Caco-2 (cell line): ENCODE measurements at regions not wholly inside any gene's neighbourhood (a gene's known extent, or its start where the extent isn't known, plus 50 kb on each side); places are given as distances from the start of the nearest gene placed in this dataset.

ENCODE experiments used
- BruUV-seq: library from RNA; stranded (reverse); fragments of 400-500 nt; replicated peaks from 2 replicates; lab custom pipeline; 2021; lab: Mats Ljungman, UMichigan
- CTCF ChIA-PET: fragments of 300-600 bp; sonication (Branson Sonifier 250); formaldehyde crosslinking; loops from one replicate; lab custom pipeline; 2022; ENCODE audit warnings: antibody characterized with exemption; lab: Charles Lee
- POLR2A ChIA-PET: fragments of 300-600 bp; sonication (Branson Sonifier 250); formaldehyde crosslinking; loops from one replicate; lab custom pipeline; 2022; ENCODE audit warnings: antibody characterized with exemption; lab: Charles Lee
- DNase-seq, 2 experiments: peaks; one replicate each; pipeline versions ENCODE4 v3.0.0 to v3.0.0-alpha.2; 2020 to 2022
- H3K27me3 ChIP-seq: replicated peaks from 2 replicates; pipeline ENCODE4 v1.6.0; 2011; ENCODE audit warnings: low read length; ENCODE audit not compliant: control insufficient read depth, insufficient read depth
- H3K36me3 ChIP-seq: 2 replicates; pipeline ENCODE4 v1.5.1; 2011; ENCODE audit warnings: low read length; ENCODE audit not compliant: control insufficient read depth, insufficient read depth
- H3K4me1 ChIP-seq: fragments of 250-450 bp; sonication (Bioruptor Pico); 2 replicates; pipeline ENCODE4 v1.5.1; 2020; ENCODE audit warnings: mild to moderate bottlenecking
- H3K4me3 ChIP-seq: 2 replicates; pipeline ENCODE4 v1.5.1; 2011; ENCODE audit warnings: low read depth, mild to moderate bottlenecking, control low read depth, low read length
- H3K9me3 ChIP-seq: fragments of 250-450 bp; sonication (Bioruptor Pico); 2 replicates; pipeline ENCODE4 v1.5.1; 2020; ENCODE audit warnings: mild to moderate bottlenecking, moderate library complexity
- H3K27ac Mint-ChIP-seq: one replicate; pipeline ENCODE4 v1.8.0; 2022; ENCODE audit warnings: mixed read lengths; ENCODE audit not compliant: unreplicated experiment
- H3K27me3 Mint-ChIP-seq: one replicate; pipeline ENCODE4 v1.8.0; 2022; ENCODE audit warnings: mixed read lengths; ENCODE audit not compliant: insufficient read depth, unreplicated experiment
- H3K36me3 Mint-ChIP-seq: one replicate; pipeline ENCODE4 v1.8.0; 2022; ENCODE audit warnings: mild to moderate bottlenecking, mixed read lengths; ENCODE audit not compliant: insufficient read depth, unreplicated experiment
- H3K4me1 Mint-ChIP-seq: one replicate; pipeline ENCODE4 v1.8.0; 2022; ENCODE audit warnings: low read depth, mixed read lengths; ENCODE audit not compliant: unreplicated experiment
- H3K4me3 Mint-ChIP-seq: one replicate; pipeline ENCODE4 v1.8.0; 2022; ENCODE audit warnings: mild to moderate bottlenecking, moderate library complexity, mixed read lengths; ENCODE audit not compliant: unreplicated experiment
- H3K9me3 Mint-ChIP-seq: one replicate; pipeline ENCODE4 v1.8.0; 2022; ENCODE audit warnings: mixed read lengths; ENCODE audit not compliant: unreplicated experiment
- intact Hi-C: fragments of 100-400 bp; cut with micrococcal nuclease; formaldehyde crosslinking; loops from one replicate; pipeline ENCODE4 v1.10.0; 2022; ENCODE audit not compliant: unreplicated experiment
- TF ChIP-seq, protein P1 (sequence below), 2 experiments: fragments of 200-600 bp in 1 of 2; IDR thresholded peaks; 1 replicate in 1 of 2; 2 replicates in 1 of 2; pipeline versions ENCODE4 v1.5.1 to v1.8.0; 2011 to 2022; ENCODE audit warnings: antibody characterized with exemption in 1 of 2, control low read depth in 1 of 2, inconsistent platforms in 1 of 2, low read depth in 1 of 2, low read length in 1 of 2, mild to moderate bottlenecking in 1 of 2, moderate library complexity in 1 of 2; ENCODE audit not compliant: insufficient read depth in 1 of 2, severe bottlenecking in 1 of 2, unreplicated experiment in 1 of 2

DNA sequence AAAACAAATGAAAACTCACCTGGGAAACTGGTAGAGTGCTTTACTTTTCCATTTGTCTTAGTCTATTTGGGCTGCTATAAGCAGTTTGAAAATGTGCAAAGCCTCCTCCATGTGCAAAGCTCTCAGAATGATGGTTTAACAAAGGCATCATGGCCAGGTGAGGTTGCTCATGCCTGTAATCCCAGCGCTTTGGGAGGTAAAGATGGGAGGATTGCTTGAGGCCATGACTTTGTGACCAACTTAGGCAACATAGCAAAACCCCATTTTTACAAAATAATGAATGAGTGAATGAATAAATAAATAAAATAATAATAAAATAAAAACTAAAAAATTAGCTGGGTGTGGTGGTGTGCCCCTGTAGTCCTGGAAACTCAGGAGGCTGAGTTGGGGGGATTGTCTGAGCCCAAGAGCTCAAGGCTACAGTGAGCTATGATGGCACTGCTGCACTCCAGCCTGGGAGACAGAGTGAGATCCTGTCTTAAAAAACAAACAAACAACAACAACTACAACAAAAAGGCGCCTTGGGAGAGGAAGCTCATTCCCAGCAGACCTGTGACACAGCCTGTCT, 71.8 kb downstream of the MYCN start:
- Histone ChIP-seq H3K27me3 (no peaks in the 10 kb centered on the region), H3K4me1 (peaks cover 18% of the 10 kb centered on the region; the same call in 1 of the 2 replicates), H3K9me3 (no peaks in the 10 kb centered on the region), H3K4me3 (no peak overlapping the region), H3K36me3 (no peaks in the 10 kb centered on the region)
- BruUV-seq, result no TSS peak
- Mint-ChIP-seq H3K4me1 (peaks cover 20% of the 10 kb centered on the region), H3K27ac (peak overlapping the region; percentile 96), H3K27me3 (no peaks in the 10 kb centered on the region), H3K9me3 (no peaks in the 10 kb centered on the region), H3K4me3 (peak overlapping the region; percentile 75), H3K36me3 (peaks cover 13% of the 10 kb centered on the region)
- intact Hi-C loops, result loop anchor here (2.0 to 10.0 kb wide), 4 partner anchors 25 to 377 kb away; partner anchors contain the start of gene MYCN
- CTCF ChIA-PET, result interaction anchor here (1.2 kb wide), 1 partner anchor 73 kb away, joined by 3 read pairs; no protein-coding TSS in a partner anchor
- TF ChIP-seq, protein P1, sequence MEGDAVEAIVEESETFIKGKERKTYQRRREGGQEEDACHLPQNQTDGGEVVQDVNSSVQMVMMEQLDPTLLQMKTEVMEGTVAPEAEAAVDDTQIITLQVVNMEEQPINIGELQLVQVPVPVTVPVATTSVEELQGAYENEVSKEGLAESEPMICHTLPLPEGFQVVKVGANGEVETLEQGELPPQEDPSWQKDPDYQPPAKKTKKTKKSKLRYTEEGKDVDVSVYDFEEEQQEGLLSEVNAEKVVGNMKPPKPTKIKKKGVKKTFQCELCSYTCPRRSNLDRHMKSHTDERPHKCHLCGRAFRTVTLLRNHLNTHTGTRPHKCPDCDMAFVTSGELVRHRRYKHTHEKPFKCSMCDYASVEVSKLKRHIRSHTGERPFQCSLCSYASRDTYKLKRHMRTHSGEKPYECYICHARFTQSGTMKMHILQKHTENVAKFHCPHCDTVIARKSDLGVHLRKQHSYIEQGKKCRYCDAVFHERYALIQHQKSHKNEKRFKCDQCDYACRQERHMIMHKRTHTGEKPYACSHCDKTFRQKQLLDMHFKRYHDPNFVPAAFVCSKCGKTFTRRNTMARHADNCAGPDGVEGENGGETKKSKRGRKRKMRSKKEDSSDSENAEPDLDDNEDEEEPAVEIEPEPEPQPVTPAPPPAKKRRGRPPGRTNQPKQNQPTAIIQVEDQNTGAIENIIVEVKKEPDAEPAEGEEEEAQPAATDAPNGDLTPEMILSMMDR (IDR thresholded peaks at IDR 0.05; ENCODE audit: insufficient read depth in 1 of 2, low read depth in 1 of 2, low read length in 1 of 2, severe bottlenecking in 1 of 2, unreplicated experiment in 1 of 2), result no peak
- DNase-seq, result no peak
- POLR2A ChIA-PET, result interaction anchor here (0.5 to 0.6 kb wide), 3 partner anchors 114 to 410 kb away, joined by 3 read pairs; no protein-coding TSS in a partner anchor

DNA sequence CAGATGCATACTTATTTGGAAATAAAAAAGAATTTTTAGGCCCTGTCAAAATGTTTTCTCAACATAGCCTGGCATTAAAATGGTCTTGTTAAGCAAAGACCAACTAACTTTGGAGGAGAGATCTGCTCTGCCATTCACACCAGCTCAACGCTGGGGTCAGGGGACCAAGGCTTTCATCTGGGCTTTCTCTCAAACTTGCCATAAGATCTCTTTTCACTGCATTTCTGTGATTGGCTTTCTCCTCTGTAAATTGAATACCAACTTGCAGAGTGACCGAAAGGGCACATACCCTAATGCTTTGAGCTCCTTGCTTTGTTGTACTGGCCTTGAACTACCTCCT, 71.2 kb downstream of the MYCN start:
- H3K4me3 ChIP-seq, result no peak overlapping the region
- no peaks in the 10 kb centered on the region for H3K9me3 Mint-ChIP-seq
- CTCF ChIA-PET, result no interaction called here
- no peaks in the 10 kb centered on the region for H3K36me3 ChIP-seq
- peaks cover 20% of the 10 kb centered on the region for H3K4me1 Mint-ChIP-seq
- H3K9me3 ChIP-seq, result no peaks in the 10 kb centered on the region
- BruUV-seq, result no TSS peak
- intact Hi-C loops, result loop anchor here (5.0 to 10.0 kb wide), 2 partner anchors 86 to 377 kb away; no protein-coding TSS in a partner anchor
- no peak overlapping the region for H3K4me3 Mint-ChIP-seq
- peaks cover 13% of the 10 kb centered on the region for H3K36me3 Mint-ChIP-seq
- H3K27me3 ChIP-seq, result no peaks in the 10 kb centered on the region
- H3K27me3 Mint-ChIP-seq, result no peaks in the 10 kb centered on the region
- POLR2A ChIA-PET, result no interaction called here
- H3K27ac Mint-ChIP-seq, result no peak overlapping the region
- TF ChIP-seq, protein P1 (IDR thresholded peaks at IDR 0.05; ENCODE audit: insufficient read depth in 1 of 2, low read depth in 1 of 2, low read length in 1 of 2, severe bottlenecking in 1 of 2, unreplicated experiment in 1 of 2), result no peak
- DNase-seq, result no peak
- peaks cover 21% of the 10 kb centered on the region for H3K4me1 ChIP-seq

DNA sequence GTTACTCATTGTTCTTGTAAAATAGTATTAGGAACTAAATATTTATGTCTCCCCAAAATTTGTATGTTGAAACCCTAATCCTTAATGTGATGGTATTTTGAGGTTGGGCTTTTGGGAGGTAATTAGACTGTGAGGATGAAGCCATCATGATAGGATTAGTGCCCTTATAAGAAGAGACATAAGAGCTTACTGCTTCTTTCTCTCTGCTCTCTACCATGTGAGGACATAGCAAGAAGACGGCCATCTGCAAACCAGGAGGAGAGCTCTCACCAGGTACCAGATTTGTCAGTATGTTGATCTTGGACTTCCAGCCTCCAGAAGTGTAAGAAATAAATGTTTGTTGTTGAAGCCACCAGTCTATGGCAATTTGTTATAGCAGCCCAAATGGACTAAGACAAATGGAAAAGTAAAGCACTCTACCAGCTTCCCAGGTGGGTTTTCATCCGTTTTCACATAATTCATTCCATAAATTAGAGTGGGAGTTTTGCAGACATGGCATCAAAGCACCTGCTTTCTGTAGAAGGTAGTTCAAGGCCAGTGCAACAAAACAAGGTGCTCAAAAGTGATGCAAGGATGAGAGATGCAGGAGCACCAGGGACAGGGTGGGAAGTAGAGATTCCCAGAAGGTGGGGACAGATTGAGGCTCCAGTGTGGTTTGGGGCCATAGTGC, 70.7 kb downstream of the MYCN start:
- no peak for DNase-seq
- CTCF ChIA-PET, result no interaction called here
- Histone ChIP-seq H3K4me1 (peaks cover 26% of the 10 kb centered on the region), H3K9me3 (no peaks in the 10 kb centered on the region), H3K36me3 (no peaks in the 10 kb centered on the region), H3K27me3 (no peaks in the 10 kb centered on the region), H3K4me3 (no peak overlapping the region)
- Mint-ChIP-seq H3K36me3 (peaks cover 13% of the 10 kb centered on the region), H3K4me1 (peaks cover 20% of the 10 kb centered on the region), H3K27ac (no peak overlapping the region), H3K9me3 (no peaks in the 10 kb centered on the region), H3K4me3 (no peak overlapping the region), H3K27me3 (no peaks in the 10 kb centered on the region)
- POLR2A ChIA-PET, result no interaction called here
- TF ChIP-seq, protein P1 (IDR thresholded peaks at IDR 0.05; ENCODE audit: insufficient read depth in 1 of 2, low read depth in 1 of 2, low read length in 1 of 2, severe bottlenecking in 1 of 2, unreplicated experiment in 1 of 2), result no peak
- BruUV-seq, result no TSS peak
- intact Hi-C loops, result loop anchor here (5.0 to 10.0 kb wide), 2 partner anchors 86 to 376 kb away; no protein-coding TSS in a partner anchor
